K562 (cell line): ENCODE measurements at regions not wholly inside any gene's neighbourhood (a gene's known extent, or its start where the extent isn't known, plus 50 kb on each side); places are given as distances from the start of the nearest gene placed in this dataset.

Experiments
- CTCF ChIP-seq, 3 experiments: IDR thresholded peaks in 2 of 3; conservative IDR thresholded peaks in 1 of 3; 2 replicates each; pipeline ENCODE4 v1.5.1; 2011 to 2012; ENCODE audit warnings: low read length in 3 of 3, mild to moderate bottlenecking in 3 of 3, control low read depth in 2 of 3, improper control_type of control experiment in 1 of 3, inconsistent platforms in 1 of 3, low read depth in 1 of 3, mixed read lengths in 1 of 3, moderate library complexity in 1 of 3; ENCODE audit not compliant: insufficient read depth in 2 of 3
- ESRRA ChIP-seq: fragments of 450-650 bp; IDR thresholded peaks from 2 replicates; pipeline ENCODE4 v1.6.1; 2014; ENCODE audit warnings: low read depth, mild to moderate bottlenecking, moderate library complexity, borderline replicate concordance
- FOXK1 ChIP-seq: sonication (generic); formaldehyde crosslinking; IDR thresholded peaks from 2 replicates; pipeline ENCODE4 v1.8.0; 2022; ENCODE audit warnings: missing genetic modification reagents, mild to moderate bottlenecking, borderline replicate concordance
- MXI1 ChIP-seq: IDR thresholded peaks from 2 replicates; pipeline ENCODE4 v1.6.1; 2011; ENCODE audit warnings: low read depth, mild to moderate bottlenecking, improper control_type of control experiment, low read length
- POLR2AphosphoS5 ChIP-seq: IDR thresholded peaks from 2 replicates; pipeline ENCODE4 v1.6.1; 2011; ENCODE audit warnings: mild to moderate bottlenecking, low read depth, low read length, moderate library complexity; ENCODE audit not compliant: control insufficient read depth, insufficient read depth
- POLR3G ChIP-seq: IDR thresholded peaks from 2 replicates; pipeline ENCODE4 v1.6.1; 2011; ENCODE audit not compliant: insufficient read length, insufficient replicate concordance; ENCODE audit errors: extremely low read depth
- TCF15 ChIP-seq: fragments of 250-450 bp; sonication (Bioruptor Pico); IDR thresholded peaks from 2 replicates; pipeline ENCODE4 v1.8.0; 2022; ENCODE audit warnings: moderate library complexity, mild to moderate bottlenecking, inconsistent platforms
- ZNF511 ChIP-seq: sonication (generic); formaldehyde crosslinking; IDR thresholded peaks from 2 replicates; pipeline ENCODE4 v1.8.0; 2022; ENCODE audit warnings: mild to moderate bottlenecking, missing genetic modification reagents

- TF ChIP-seq POLR3G, result no peak
- TF ChIP-seq ESRRA, result no peak
- no peak for TF ChIP-seq FOXK1 (CRISPR knock-in tag)
- TF ChIP-seq CTCF (IDR thresholded peaks at IDR 0.05 in 2 of 3, conservative IDR thresholded peaks at IDR 0.05 in 1 of 3; ENCODE audit: insufficient read depth in 2 of 3, low read depth in 1 of 3, low read length in 3 of 3), result no peak
- TF ChIP-seq TCF15 (CRISPR knock-in tag), result no peak
- no peak for TF ChIP-seq ZNF511 (CRISPR knock-in tag)
- no peak for TF ChIP-seq POLR2AphosphoS5
- no peak for TF ChIP-seq MXI1
Observed at GRCh38 chr1:60715970-60716369, 366.4 kb upstream of the NFIA start.
